Common myeloid progenitor, CD34-positive (primary cell): ENCODE measurements at regions not wholly inside any gene's neighbourhood (a gene's known extent, or its start where the extent isn't known, plus 50 kb on each side); places are given as distances from the start of the nearest gene placed in this dataset.

Source experiments
- CTCF ChIA-PET: fragments of 350-600 bp; sonication (Branson Sonifier 250); formaldehyde crosslinking; loops from one replicate; lab custom pipeline; 2021; ENCODE audit warnings: antibody characterized with exemption; lab: Charles Lee
- POLR2A ChIA-PET: fragments of 350-600 bp; sonication (Branson Sonifier 250); formaldehyde crosslinking; loops from one replicate; lab custom pipeline; 2021; ENCODE audit warnings: antibody characterized with exemption; lab: Charles Lee
- DNase-seq, 3 donors: peaks; one replicate each; pipeline versions ENCODE4 v3.0.0 to v3.0.0-alpha.2; 2013
- H3K27ac ChIP-seq, 2 experiments: 1 replicate in 1 of 2; 2 replicates in 1 of 2; pipeline ENCODE4 v1.7.0; 2013; ENCODE audit warnings: inconsistent platforms in 2 of 2, low read length in 2 of 2, mild to moderate bottlenecking in 2 of 2, low read depth in 1 of 2, moderate library complexity in 1 of 2; ENCODE audit not compliant: severe bottlenecking in 2 of 2, insufficient read depth in 1 of 2, poor library complexity in 1 of 2
- H3K27me3 ChIP-seq, 5 experiments: replicated peaks in 2 of 5; 1 replicate in 3 of 5; 2 replicates in 2 of 5; pipeline versions ENCODE4 v1.6.1 to v1.7.0; 2013; ENCODE audit warnings: low read length in 4 of 5, mild to moderate bottlenecking in 2 of 5, moderate library complexity in 2 of 5, inconsistent platforms in 1 of 5; ENCODE audit not compliant: insufficient read depth in 5 of 5, control insufficient read depth in 4 of 5
- H3K36me3 ChIP-seq, 4 experiments: 1 replicate in 2 of 4; 2 replicates in 2 of 4; pipeline versions ENCODE4 v1.6.1 to v1.7.0; 2013; ENCODE audit warnings: low read length in 3 of 4, control low read depth in 1 of 4, mild to moderate bottlenecking in 1 of 4; ENCODE audit not compliant: control insufficient read depth in 4 of 4, insufficient read depth in 4 of 4
- H3K4me1 ChIP-seq, 4 experiments: 1 replicate in 3 of 4; 2 replicates in 1 of 4; pipeline versions ENCODE4 v1.6.1 to v1.7.1; 2013; ENCODE audit warnings: low read length in 3 of 4, mild to moderate bottlenecking in 3 of 4, control low read depth in 1 of 4, inconsistent platforms in 1 of 4, moderate library complexity in 1 of 4; ENCODE audit not compliant: control insufficient read depth in 4 of 4, insufficient read depth in 4 of 4; ENCODE audit errors: control extremely low read depth in 1 of 4
- H3K4me3 ChIP-seq, 7 experiments: 1 replicate in 4 of 7; 2 replicates in 3 of 7; pipeline versions ENCODE4 v1.5.1 to v1.7.0; 2013; ENCODE audit warnings: mild to moderate bottlenecking in 7 of 7, low read length in 6 of 7, moderate library complexity in 6 of 7, inconsistent platforms in 2 of 7, low read depth in 2 of 7, control low read depth in 1 of 7; ENCODE audit not compliant: insufficient read depth in 4 of 7, control insufficient read depth in 1 of 7; ENCODE audit errors: extremely low read depth in 1 of 7
- H3K9me3 ChIP-seq, 5 experiments: 1 replicate in 4 of 5; 2 replicates in 1 of 5; pipeline versions ENCODE4 v1.6.1 to v1.7.1; 2013; ENCODE audit warnings: low read length in 4 of 5, mild to moderate bottlenecking in 2 of 5, inconsistent platforms in 1 of 5, low read depth in 1 of 5, moderate library complexity in 1 of 5; ENCODE audit not compliant: control insufficient read depth in 4 of 5, insufficient read depth in 2 of 5; ENCODE audit errors: control extremely low read depth in 1 of 5
- WGBS: methylation state at CpG from one replicate; pipeline ENCODE4 v1.1.5; 2013; ENCODE audit not compliant: insufficient coverage; 5-methylcytosine and 5-hydroxymethylcytosine counted together

DNA sequence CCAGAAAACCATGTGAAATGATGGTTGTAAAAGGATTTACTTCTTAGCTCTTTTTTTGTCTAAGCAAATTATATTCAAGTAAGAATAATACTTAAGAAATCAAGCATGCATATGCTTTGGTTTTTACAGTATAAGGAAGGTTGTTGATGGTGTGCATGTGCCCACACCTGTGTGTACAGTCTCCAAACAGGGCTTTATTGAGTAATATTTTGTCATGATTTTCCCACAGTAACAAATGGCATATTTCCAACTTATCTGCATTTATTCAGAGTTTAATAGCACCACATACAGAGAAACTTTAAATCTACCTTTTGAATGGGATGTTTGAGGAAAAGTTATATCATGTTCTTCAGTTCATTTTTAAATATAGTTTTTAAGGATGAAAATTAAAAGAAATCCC lies 76.5 kb upstream of the DSG1 start:
- Histone ChIP-seq H3K36me3 (no peaks in the 10 kb centered on the region), H3K27me3 (peaks cover 0 to 4% (median 0%) of the 10 kb centered on the region in 5 experiments), H3K9me3 (no peaks in the 10 kb centered on the region), H3K4me3 (no peak overlapping the region), H3K4me1 (no peaks in the 10 kb centered on the region), H3K27ac (no peak overlapping the region)
- ChIA-PET CTCF (no interaction called here), POLR2A (no interaction called here)
- DNase-seq: no peak

DNA sequence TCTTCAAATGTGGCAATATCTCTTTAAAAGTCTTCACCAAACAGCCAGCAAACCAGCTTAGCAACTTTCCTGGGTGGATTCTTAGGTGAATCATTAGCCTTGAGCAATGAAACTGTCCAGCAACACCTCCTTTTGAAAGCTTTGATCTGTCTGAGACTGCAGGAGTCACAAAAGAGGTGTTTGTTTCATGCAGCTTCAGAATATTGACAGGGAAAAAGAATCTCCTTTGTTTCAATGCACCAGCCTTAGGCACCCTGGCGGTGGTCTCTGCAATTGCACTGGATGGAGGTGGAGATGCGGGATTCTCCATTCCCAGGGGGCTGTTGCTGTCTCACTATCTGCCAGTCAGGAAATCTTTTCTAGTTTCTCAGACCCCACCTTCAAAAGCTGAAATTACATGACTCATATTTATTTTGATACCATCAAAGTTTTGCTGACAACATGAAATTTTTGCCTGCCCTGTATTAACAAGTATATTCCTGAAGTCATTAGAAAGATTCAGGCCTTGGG lies 76.0 kb upstream of the DSG1 start:
- ChIA-PET CTCF (no interaction called here), POLR2A (no interaction called here)
- Histone ChIP-seq H3K36me3 (no peaks in the 10 kb centered on the region), H3K27ac (no peak overlapping the region), H3K9me3 (no peaks in the 10 kb centered on the region), H3K4me3 (no peak overlapping the region), H3K4me1 (peaks cover 0 to 3% (median 0%) of the 10 kb centered on the region in 4 experiments), H3K27me3 (peaks cover 0 to 4% (median 0%) of the 10 kb centered on the region in 5 experiments)
- whole genome bisulfite sequencing: 76% methylated on average over 2 of the region's 2 CpGs
- no peak for DNase-seq

DNA sequence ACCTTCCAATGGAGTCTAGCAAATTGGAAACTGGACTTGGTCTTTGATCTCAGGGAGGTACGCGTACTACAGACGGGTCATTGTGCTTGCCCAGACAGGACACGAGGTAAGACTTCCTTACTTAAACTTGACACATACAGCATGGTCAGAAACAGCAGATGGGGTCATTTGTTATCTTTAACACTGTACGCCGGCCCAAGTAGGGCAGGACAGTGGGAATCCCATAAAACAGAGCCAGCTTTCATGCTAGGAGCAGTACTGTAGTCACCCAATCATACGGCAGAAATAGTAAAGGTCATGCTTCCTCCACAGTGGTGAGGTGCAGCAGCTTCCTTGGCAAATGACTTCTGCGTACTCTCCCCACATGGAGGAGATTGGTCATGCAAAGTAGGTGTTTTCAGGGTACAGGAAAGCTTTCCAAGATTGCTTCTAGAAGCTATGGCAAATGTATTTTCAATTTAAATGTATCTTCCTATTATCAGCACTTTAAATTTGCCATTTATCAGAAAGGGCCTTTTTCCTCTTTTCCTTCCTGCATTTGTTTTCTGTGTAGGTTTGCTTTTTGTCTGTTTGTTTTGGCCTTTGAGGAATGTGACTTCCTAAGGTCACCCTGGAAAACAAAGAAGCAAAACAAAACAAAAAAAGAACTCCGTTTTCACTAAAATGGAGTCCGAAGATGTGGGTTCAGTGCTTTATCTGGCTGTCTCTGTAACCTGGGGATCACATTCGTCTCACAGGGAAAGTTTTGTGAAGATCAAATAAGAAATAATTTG lies 74.0 kb upstream of the DSG1 start:
- Histone ChIP-seq H3K4me1 (peaks cover 0 to 3% (median 0%) of the 10 kb centered on the region in 4 experiments), H3K9me3 (no peaks in the 10 kb centered on the region), H3K36me3 (no peaks in the 10 kb centered on the region), H3K4me3 (no peak overlapping the region), H3K27me3 (peaks cover 0 to 4% (median 0%) of the 10 kb centered on the region in 5 experiments), H3K27ac (no peak overlapping the region)
- POLR2A ChIA-PET: no interaction called here
- CTCF ChIA-PET: no interaction called here
- 96% methylated on average over 10 of the region's 11 CpGs for WGBS
- DNase-seq: no peak

DNA sequence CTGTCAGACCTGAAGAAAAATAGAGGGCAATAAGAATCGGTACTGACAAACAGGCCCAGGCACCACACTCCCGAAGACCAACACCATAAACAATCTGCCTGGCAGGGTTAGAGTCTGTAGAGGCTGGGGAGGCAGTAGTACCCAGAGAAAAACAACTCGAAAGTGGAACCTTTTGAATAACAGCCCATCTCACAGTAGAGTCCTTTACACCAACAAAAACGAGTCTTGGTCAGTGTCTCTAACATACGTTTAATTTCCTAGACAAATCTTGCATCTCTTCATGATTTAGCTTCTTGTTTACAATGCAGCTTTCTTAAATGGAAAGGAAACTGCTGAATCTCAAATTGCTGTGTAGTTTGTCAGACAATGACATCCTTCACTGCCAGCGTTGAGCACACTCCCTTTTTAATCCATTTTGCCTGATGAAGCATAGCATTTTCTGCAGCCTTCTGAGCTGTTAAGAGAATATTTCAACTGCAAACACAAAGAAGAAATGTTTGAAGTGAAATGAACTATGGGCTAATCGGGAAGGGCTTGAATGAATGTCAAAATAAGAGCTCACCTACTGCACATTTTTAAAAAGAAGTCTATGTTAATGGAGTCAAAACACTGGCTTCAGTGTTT lies 73.1 kb upstream of the DSG1 start:
- POLR2A ChIA-PET: no interaction called here
- H3K4me3 ChIP-seq: no peak overlapping the region
- 87% methylated on average over 6 of the region's 7 CpGs for WGBS

DNA sequence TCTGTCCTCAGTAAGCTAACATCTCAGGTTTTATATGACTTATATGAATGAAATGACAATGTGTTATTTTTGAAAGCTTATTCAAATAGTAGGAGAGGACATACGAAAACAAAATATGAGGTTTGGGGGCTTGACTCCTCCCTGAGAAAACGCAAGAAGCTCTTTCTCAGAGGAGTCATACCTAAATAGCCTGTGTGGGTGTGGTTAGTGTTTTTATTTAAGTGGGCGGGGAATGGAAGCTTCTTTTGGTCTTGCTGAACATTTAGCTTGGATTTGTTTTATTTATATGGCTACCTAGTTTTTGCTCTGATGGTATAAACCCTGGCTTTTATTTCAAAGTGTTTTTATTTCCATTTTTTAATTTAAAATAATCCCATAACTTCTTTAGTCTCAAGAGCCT lies 72.1 kb upstream of the DSG1 start:
- peaks cover 0 to 4% (median 0%) of the 10 kb centered on the region in 5 experiments for H3K27me3 ChIP-seq
- no peak overlapping the region for H3K4me3 ChIP-seq
- H3K27ac ChIP-seq: no peak overlapping the region
- H3K9me3 ChIP-seq: no peaks in the 10 kb centered on the region
- CTCF ChIA-PET: no interaction called here
- H3K36me3 ChIP-seq: no peaks in the 10 kb centered on the region
- POLR2A ChIA-PET: no interaction called here
- no peak for DNase-seq
- H3K4me1 ChIP-seq: peaks cover 0 to 3% (median 0%) of the 10 kb centered on the region in 4 experiments
- WGBS: 100% methylated on average over 2 of the region's 3 CpGs

More for the DNA sequence above, 73.1 kb upstream of the DSG1 start:
- Histone ChIP-seq H3K9me3 (no peaks in the 10 kb centered on the region), H3K27ac (no peak overlapping the region), H3K27me3 (peaks cover 0 to 4% (median 0%) of the 10 kb centered on the region in 5 experiments), H3K4me1 (peaks cover 0 to 3% (median 0%) of the 10 kb centered on the region in 4 experiments), H3K36me3 (no peaks in the 10 kb centered on the region)
- DNase-seq: no peak
- CTCF ChIA-PET: no interaction called here

DNA sequence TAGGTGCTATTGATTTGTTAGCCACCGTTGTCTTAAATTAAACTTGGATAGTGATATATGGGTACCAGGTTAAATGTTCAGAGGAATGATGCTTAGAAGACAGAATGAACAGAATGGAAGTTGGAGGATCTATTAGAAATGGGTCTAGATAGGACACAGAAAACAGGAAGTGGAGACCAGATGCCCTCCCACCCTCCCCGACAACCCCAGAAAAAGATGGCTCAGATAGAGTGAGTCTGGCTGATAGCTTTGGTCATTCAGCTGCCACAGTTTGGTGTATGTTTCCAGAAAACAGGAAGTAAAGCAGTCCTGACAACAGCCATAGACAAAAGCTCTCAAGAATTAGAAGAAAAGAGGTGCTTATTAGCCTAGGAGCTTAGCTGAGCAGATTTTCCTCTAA lies 71.5 kb upstream of the DSG1 start:
- H3K4me3 ChIP-seq: no peak overlapping the region
- peaks cover 0 to 3% (median 0%) of the 10 kb centered on the region in 4 experiments for H3K4me1 ChIP-seq
- H3K27ac ChIP-seq: no peak overlapping the region
- ChIA-PET POLR2A (no interaction called here), CTCF (no interaction called here)
- H3K27me3 ChIP-seq: peaks cover 0 to 4% (median 0%) of the 10 kb centered on the region in 5 experiments
- H3K9me3 ChIP-seq: no peaks in the 10 kb centered on the region
- peak; percentile 6 to 47 (median 32) for DNase-seq
- H3K36me3 ChIP-seq: no peaks in the 10 kb centered on the region
- WGBS: 100% methylated on average over 1 of the region's 2 CpGs

DNA sequence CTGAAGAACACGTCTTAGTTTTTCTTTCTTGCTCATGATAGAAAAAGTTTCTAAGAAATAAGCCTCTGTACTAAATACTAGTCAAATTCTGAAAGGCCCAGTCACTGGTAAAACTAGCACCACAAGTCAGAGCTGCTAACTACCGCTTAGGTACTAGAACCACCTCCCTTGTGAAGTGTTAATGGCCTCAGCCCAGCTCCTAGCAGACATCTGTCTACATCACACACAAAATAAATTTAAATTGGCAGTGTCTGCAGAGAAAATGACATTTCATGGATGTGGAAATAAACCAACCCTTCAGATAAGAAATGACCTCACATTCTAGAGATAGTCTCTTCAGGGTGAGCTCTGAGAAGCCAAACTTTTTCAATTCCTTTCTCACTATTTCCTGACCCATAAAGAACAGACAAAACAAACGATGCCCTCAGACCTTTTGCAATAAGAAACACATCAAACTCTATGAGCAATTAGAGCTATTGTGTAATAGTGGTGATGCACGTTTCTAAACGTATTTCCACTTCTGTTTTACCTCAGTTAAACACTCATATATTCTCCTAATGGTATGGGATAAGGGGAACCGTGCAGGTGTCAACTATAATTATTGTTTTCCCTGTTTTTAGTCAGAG lies 70.3 kb upstream of the DSG1 start:
- no peak overlapping the region for H3K27ac ChIP-seq
- 100% methylated on average over 1 of the region's 6 CpGs for WGBS
- H3K4me1 ChIP-seq: peaks cover 0 to 3% (median 0%) of the 10 kb centered on the region in 4 experiments
- peaks cover 0 to 4% (median 0%) of the 10 kb centered on the region in 5 experiments for H3K27me3 ChIP-seq
- POLR2A ChIA-PET: no interaction called here
- H3K36me3 ChIP-seq: no peaks in the 10 kb centered on the region
- CTCF ChIA-PET: no interaction called here
- H3K9me3 ChIP-seq: no peaks in the 10 kb centered on the region
- no peak for DNase-seq
- no peak overlapping the region for H3K4me3 ChIP-seq
